WTC11 (cell line): ENCODE measurements at regions not wholly inside any gene's neighbourhood (a gene's known extent, or its start where the extent isn't known, plus 50 kb on each side); places are given as distances from the start of the nearest gene placed in this dataset.

ENCODE experiments used
- ATAC-seq: fragments of 200-7000 bp; cut with Tn5 transposase; 2 replicates; pipeline ENCODE4 v1.10.0; 2021; ENCODE audit warnings: mild to moderate bottlenecking, moderate library complexity
- CTCF ChIA-PET: fragments of 300-600 bp; sonication (Branson Sonifier 250); formaldehyde crosslinking; loops from one replicate; lab custom pipeline; 2021; ENCODE audit warnings: antibody characterized with exemption; lab: Charles Lee
- POLR2A ChIA-PET: fragments of 350-600 bp; sonication (Branson Sonifier 250); formaldehyde crosslinking; loops from one replicate; lab custom pipeline; 2021; ENCODE audit warnings: antibody characterized with exemption; lab: Charles Lee
- DNase-seq: peaks from one replicate; pipeline ENCODE4 v3.0.0; 2021; ENCODE audit warnings: low spot score
- H3K27ac Mint-ChIP-seq: 2 replicates; pipeline ENCODE4 v1.8.0; 2021; ENCODE audit warnings: mixed read lengths
- H3K27me3 Mint-ChIP-seq: 2 replicates; pipeline ENCODE4 v1.8.0; 2021; ENCODE audit warnings: low read depth, mild to moderate bottlenecking, moderate library complexity, mixed read lengths
- H3K36me3 Mint-ChIP-seq: 2 replicates; pipeline ENCODE4 v1.8.0; 2021; ENCODE audit warnings: mixed read lengths
- H3K4me1 Mint-ChIP-seq: 2 replicates; pipeline ENCODE4 v1.8.0; 2022; ENCODE audit warnings: mixed read lengths
- H3K4me3 Mint-ChIP-seq: 2 replicates; pipeline ENCODE4 v1.8.0; 2021; ENCODE audit warnings: mild to moderate bottlenecking, moderate library complexity, mixed read lengths
- H3K9me3 Mint-ChIP-seq: 2 replicates; pipeline ENCODE4 v1.8.0; 2021; ENCODE audit warnings: mixed read lengths
- AFF4 ChIP-seq: sonication (generic); formaldehyde crosslinking; IDR thresholded peaks from 2 replicates; pipeline ENCODE4 v1.8.1; 2023; ENCODE audit warnings: mild to moderate bottlenecking, missing genetic modification reagents, borderline replicate concordance
- AR ChIP-seq: fragments of 250-450 bp; sonication (Bioruptor Pico); IDR thresholded peaks from 2 replicates; pipeline ENCODE4 v1.9.0; 2021; ENCODE audit warnings: mild to moderate bottlenecking
- CBFB ChIP-seq: sonication (generic); formaldehyde crosslinking; IDR thresholded peaks from 2 replicates; pipeline ENCODE4 v1.8.1; 2022; ENCODE audit warnings: mild to moderate bottlenecking, low read depth, missing genetic modification reagents
- E2F1 ChIP-seq: sonication (generic); formaldehyde crosslinking; IDR thresholded peaks from 2 replicates; pipeline ENCODE4 v1.8.0; 2022; ENCODE audit warnings: mild to moderate bottlenecking, missing genetic modification reagents
- FOXJ3 ChIP-seq: sonication (generic); formaldehyde crosslinking; IDR thresholded peaks from 2 replicates; pipeline ENCODE4 v1.9.0; 2021; ENCODE audit warnings: missing genetic modification reagents, mild to moderate bottlenecking, borderline replicate concordance
- HMGA2 ChIP-seq: fragments of 250-450 bp; sonication (Bioruptor Pico); IDR thresholded peaks from 2 replicates; pipeline ENCODE4 v1.4.0; 2021; ENCODE audit warnings: mild to moderate bottlenecking, moderate library complexity
- JAZF1 ChIP-seq: fragments of 250-450 bp; sonication (Bioruptor Pico); IDR thresholded peaks from 2 replicates; pipeline ENCODE4 v1.9.0; 2021; ENCODE audit warnings: moderate library complexity, mild to moderate bottlenecking, inconsistent platforms
- KAT7 ChIP-seq: sonication (generic); formaldehyde crosslinking; IDR thresholded peaks from 2 replicates; pipeline ENCODE4 v1.8.1; 2023; ENCODE audit warnings: missing genetic modification reagents, mild to moderate bottlenecking, borderline replicate concordance
- NFATC4 ChIP-seq: fragments of 250-450 bp; sonication (Bioruptor Pico); IDR thresholded peaks from 2 replicates; pipeline ENCODE4 v1.9.0; 2021; ENCODE audit warnings: mild to moderate bottlenecking
- NR1H2 ChIP-seq: sonication (generic); formaldehyde crosslinking; IDR thresholded peaks from 2 replicates; pipeline ENCODE4 v1.9.0; 2021; ENCODE audit warnings: mild to moderate bottlenecking, moderate library complexity, missing genetic modification reagents
- OVOL2 ChIP-seq: fragments of 250-450 bp; sonication (Bioruptor Pico); IDR thresholded peaks from 2 replicates; pipeline ENCODE4 v1.9.0; 2021; ENCODE audit warnings: mild to moderate bottlenecking, borderline replicate concordance
- RORB ChIP-seq: fragments of 250-450 bp; sonication (Bioruptor Pico); IDR thresholded peaks from 2 replicates; pipeline ENCODE4 v1.9.0; 2021; ENCODE audit warnings: mild to moderate bottlenecking
- SMAD4 ChIP-seq: sonication (generic); formaldehyde crosslinking; IDR thresholded peaks from 2 replicates; pipeline ENCODE4 v1.8.0; 2022; ENCODE audit warnings: mild to moderate bottlenecking, missing genetic modification reagents
- SP1 ChIP-seq: sonication (generic); formaldehyde crosslinking; conservative IDR thresholded peaks from 2 replicates; pipeline ENCODE4 v1.8.1; 2022; ENCODE audit warnings: missing genetic modification reagents
- TCF7 ChIP-seq: sonication (generic); formaldehyde crosslinking; IDR thresholded peaks from 2 replicates; pipeline ENCODE4 v1.8.0; 2022; ENCODE audit warnings: mild to moderate bottlenecking, low read depth, missing genetic modification reagents, moderate library complexity
- TP53 ChIP-seq: sonication (generic); formaldehyde crosslinking; IDR thresholded peaks from 2 replicates; pipeline ENCODE4 v1.8.1; 2023; ENCODE audit warnings: mild to moderate bottlenecking, missing genetic modification reagents
- ZNF317 ChIP-seq: sonication (generic); formaldehyde crosslinking; IDR thresholded peaks from 2 replicates; pipeline ENCODE4 v1.8.1; 2023; ENCODE audit warnings: low read depth, mild to moderate bottlenecking, moderate library complexity, missing genetic modification reagents, borderline replicate concordance
- ZNF423 ChIP-seq: fragments of 250-450 bp; sonication (Bioruptor Pico); IDR thresholded peaks from 2 replicates; pipeline ENCODE4 v2.1.2; 2022; ENCODE audit warnings: mild to moderate bottlenecking, moderate library complexity
- TF ChIP-seq, protein P1 (sequence below): sonication (generic); formaldehyde crosslinking; conservative IDR thresholded peaks from 2 replicates; pipeline ENCODE4 v1.8.1; 2023; ENCODE audit warnings: mild to moderate bottlenecking, low read depth, missing genetic modification reagents, moderate library complexity

- H3K4me3 Mint-ChIP-seq, result no peak overlapping the region
- ChIA-PET CTCF (no interaction called here), POLR2A (no interaction called here)
- peaks cover 27% of the 10 kb centered on the region for H3K4me1 Mint-ChIP-seq
- no peaks in the 10 kb centered on the region for H3K27me3 Mint-ChIP-seq
- DNase-seq, result no peak
- ATAC-seq, result no peak
- H3K27ac Mint-ChIP-seq, result peak overlapping the region; percentile 50; the same call in 1 of the 2 replicates
- TF ChIP-seq OVOL2 (no peak), HMGA2 (CRISPR knock-in tag) (no peak), E2F1 (no peak), ZNF423 (CRISPR knock-in tag) (no peak), TP53 (CRISPR knock-in tag) (no peak)
- H3K36me3 Mint-ChIP-seq, result peaks cover 5% of the 10 kb centered on the region; the same call in 1 of the 2 replicates
- peaks cover 5% of the 10 kb centered on the region; the same call in 1 of the 2 replicates for H3K9me3 Mint-ChIP-seq
Observed at GRCh38 chr2:144277622-144278354, 242.1 kb downstream of the ZEB2 start.

- ATAC-seq, result no peak
- TF ChIP-seq KAT7 (CRISPR knock-in tag) (no peak), NR1H2 (CRISPR knock-in tag) (no peak), ZNF317 (CRISPR knock-in tag) (no peak)
- peaks cover 5% of the 10 kb centered on the region; the same call in 1 of the 2 replicates for H3K9me3 Mint-ChIP-seq
- ChIA-PET CTCF (no interaction called here), POLR2A (no interaction called here)
- H3K27me3 Mint-ChIP-seq, result no peaks in the 10 kb centered on the region
- H3K36me3 Mint-ChIP-seq, result peaks cover 5% of the 10 kb centered on the region; the same call in 1 of the 2 replicates
- no peak for DNase-seq
- peaks cover 39% of the 10 kb centered on the region for H3K4me1 Mint-ChIP-seq
- no peak overlapping the region for H3K27ac Mint-ChIP-seq
- H3K4me3 Mint-ChIP-seq, result no peak overlapping the region
Observed at GRCh38 chr2:144275340-144275739, 244.6 kb downstream of the ZEB2 start.

DNA sequence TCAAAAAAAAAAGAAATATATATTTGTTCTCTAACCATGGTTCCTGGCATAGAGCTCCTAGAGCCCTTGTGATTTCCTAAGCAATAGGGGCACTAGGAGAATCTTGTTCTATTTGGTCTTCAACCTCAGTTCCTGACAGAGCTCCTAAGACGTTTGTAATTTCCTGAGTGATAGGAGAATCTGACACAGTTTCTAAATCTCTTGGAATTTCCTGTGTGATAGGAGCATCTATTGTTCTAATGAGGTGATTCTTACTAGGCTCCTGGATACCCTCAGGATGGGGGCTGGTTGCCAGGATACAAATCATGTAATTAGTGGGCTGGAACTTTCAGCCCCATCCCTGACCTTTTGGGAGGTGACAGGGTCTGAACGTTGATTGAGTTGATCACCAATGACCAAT lies 245.8 kb downstream of the ZEB2 start:
- H3K4me1 Mint-ChIP-seq, result peaks cover 33% of the 10 kb centered on the region
- ChIA-PET CTCF (interaction anchor here (0.5 kb wide), 1 partner anchor 915 kb away, joined by 3 read pairs; no protein-coding TSS in a partner anchor), POLR2A (interaction anchor here (0.5 kb wide), 1 partner anchor 397 kb away, joined by 4 read pairs; no protein-coding TSS in a partner anchor)
- TF ChIP-seq SP1 (CRISPR knock-in tag), result no peak
- no peak for TF ChIP-seq NFATC4
- TF ChIP-seq OVOL2, result no peak
- TF ChIP-seq ZNF423 (CRISPR knock-in tag), result no peak
- TF ChIP-seq RORB (CRISPR knock-in tag), result no peak
- no peak overlapping the region for H3K4me3 Mint-ChIP-seq
- peaks cover 5% of the 10 kb centered on the region; the same call in 1 of the 2 replicates for H3K36me3 Mint-ChIP-seq
- H3K9me3 Mint-ChIP-seq, result peaks cover 5% of the 10 kb centered on the region; the same call in 1 of the 2 replicates
- DNase-seq, result no peak
- H3K27me3 Mint-ChIP-seq, result no peaks in the 10 kb centered on the region
- H3K27ac Mint-ChIP-seq, result no peak overlapping the region
- no peak for ATAC-seq

DNA sequence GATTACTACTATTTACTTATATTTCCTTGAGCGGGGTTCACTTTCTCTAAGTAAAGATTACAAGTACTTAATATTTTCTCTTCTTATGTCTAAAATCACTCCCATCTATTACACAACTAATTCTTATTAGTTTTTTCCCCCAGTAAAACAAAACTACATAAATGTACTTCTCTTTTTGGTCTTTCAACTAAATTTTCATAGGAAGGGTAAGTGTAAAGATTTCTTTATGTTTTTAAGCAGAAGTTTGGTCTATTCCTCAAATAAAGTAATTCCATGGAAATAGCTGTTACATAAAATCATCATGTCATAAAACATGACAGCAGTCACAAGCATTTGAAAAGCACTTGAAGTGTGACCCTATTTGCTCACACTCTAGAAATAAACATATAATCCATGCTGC lies 249.0 kb downstream of the ZEB2 start:
- H3K27me3 Mint-ChIP-seq, result no peaks in the 10 kb centered on the region
- H3K27ac Mint-ChIP-seq, result no peak overlapping the region
- no peak for DNase-seq
- H3K9me3 Mint-ChIP-seq, result peaks cover 5% of the 10 kb centered on the region; the same call in 1 of the 2 replicates
- no peak for ATAC-seq
- peaks cover 41% of the 10 kb centered on the region for H3K4me1 Mint-ChIP-seq
- no peak overlapping the region for H3K4me3 Mint-ChIP-seq
- ChIA-PET POLR2A (no interaction called here), CTCF (no interaction called here)
- H3K36me3 Mint-ChIP-seq, result peaks cover 5% of the 10 kb centered on the region; the same call in 1 of the 2 replicates
- TF ChIP-seq SMAD4 (CRISPR knock-in tag), result no peak
- no peak for TF ChIP-seq TCF7 (CRISPR knock-in tag)
- TF ChIP-seq, protein P1, sequence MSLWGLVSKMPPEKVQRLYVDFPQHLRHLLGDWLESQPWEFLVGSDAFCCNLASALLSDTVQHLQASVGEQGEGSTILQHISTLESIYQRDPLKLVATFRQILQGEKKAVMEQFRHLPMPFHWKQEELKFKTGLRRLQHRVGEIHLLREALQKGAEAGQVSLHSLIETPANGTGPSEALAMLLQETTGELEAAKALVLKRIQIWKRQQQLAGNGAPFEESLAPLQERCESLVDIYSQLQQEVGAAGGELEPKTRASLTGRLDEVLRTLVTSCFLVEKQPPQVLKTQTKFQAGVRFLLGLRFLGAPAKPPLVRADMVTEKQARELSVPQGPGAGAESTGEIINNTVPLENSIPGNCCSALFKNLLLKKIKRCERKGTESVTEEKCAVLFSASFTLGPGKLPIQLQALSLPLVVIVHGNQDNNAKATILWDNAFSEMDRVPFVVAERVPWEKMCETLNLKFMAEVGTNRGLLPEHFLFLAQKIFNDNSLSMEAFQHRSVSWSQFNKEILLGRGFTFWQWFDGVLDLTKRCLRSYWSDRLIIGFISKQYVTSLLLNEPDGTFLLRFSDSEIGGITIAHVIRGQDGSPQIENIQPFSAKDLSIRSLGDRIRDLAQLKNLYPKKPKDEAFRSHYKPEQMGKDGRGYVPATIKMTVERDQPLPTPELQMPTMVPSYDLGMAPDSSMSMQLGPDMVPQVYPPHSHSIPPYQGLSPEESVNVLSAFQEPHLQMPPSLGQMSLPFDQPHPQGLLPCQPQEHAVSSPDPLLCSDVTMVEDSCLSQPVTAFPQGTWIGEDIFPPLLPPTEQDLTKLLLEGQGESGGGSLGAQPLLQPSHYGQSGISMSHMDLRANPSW (CRISPR knock-in tag), result no peak
- no peak for TF ChIP-seq CBFB
- TF ChIP-seq AFF4 (CRISPR knock-in tag), result no peak
- TF ChIP-seq AR (CRISPR knock-in tag), result no peak
- TF ChIP-seq JAZF1 (CRISPR knock-in tag), result no peak
- TF ChIP-seq FOXJ3 (CRISPR knock-in tag), result no peak
